HEK293 (cell line): ENCODE measurements at regions not wholly inside any gene's neighbourhood (a gene's known extent, or its start where the extent isn't known, plus 50 kb on each side); places are given as distances from the start of the nearest gene placed in this dataset.

ENCODE experiments used
- CTCF ChIA-PET: fragments of 350-600 bp; formaldehyde crosslinking; extraction: SDS; loops from one replicate; lab custom pipeline; 2021; ENCODE audit warnings: antibody characterized with exemption; lab: Yijun Ruan, JAX
- POLR2A ChIA-PET: fragments of 300-600 bp; formaldehyde crosslinking; extraction: SDS; loops from one replicate; lab custom pipeline; 2020; ENCODE audit warnings: antibody characterized with exemption, inconsistent platforms; lab: Yijun Ruan, JAX
- H3K27ac ChIP-seq: fragments of 200-500 bp; sonication (Bioruptor generic); 2 replicates; pipeline ENCODE4 v1.5.1; 2014; ENCODE audit warnings: low read depth, low read length, control low read depth, inconsistent platforms; ENCODE audit errors: extremely low read depth
- H3K36me3 ChIP-seq, 2 experiments: fragments of 200-500 bp in 1 of 2; sonication (Bioruptor generic) in 1 of 2; 1 replicate in 1 of 2; 2 replicates in 1 of 2; pipeline ENCODE4 v1.5.1; 2014 to 2017; ENCODE audit warnings: inconsistent platforms in 2 of 2, low read length in 2 of 2; ENCODE audit not compliant: control insufficient read depth in 2 of 2, insufficient read depth in 1 of 2
- H3K4me1 ChIP-seq: fragments of 200-500 bp; sonication (Bioruptor generic); 2 replicates; pipeline ENCODE4 v1.5.1; 2014; ENCODE audit warnings: mild to moderate bottlenecking, low read length, inconsistent platforms; ENCODE audit not compliant: control insufficient read depth, insufficient read depth
- H3K4me3 ChIP-seq: 2 replicates; pipeline ENCODE4 v1.5.1; 2011; ENCODE audit warnings: low read depth, mild to moderate bottlenecking, control low read depth, low read length, moderate library complexity
- H3K9me3 ChIP-seq: fragments of 200-500 bp; sonication (Bioruptor generic); 2 replicates; pipeline ENCODE4 v1.5.1; 2014; ENCODE audit warnings: low read depth, low read length, inconsistent platforms; ENCODE audit not compliant: control insufficient read depth, insufficient read depth
- BCL11B ChIP-seq: fragments of 450-650 bp; formaldehyde crosslinking; IDR thresholded peaks from 2 replicates; pipeline ENCODE4 v1.5.1; 2016; ENCODE audit warnings: low read depth, missing biosample characterization, missing genetic modification characterization
- ELK4 ChIP-seq: IDR thresholded peaks from 2 replicates; pipeline ENCODE4 v1.6.1; 2011; ENCODE audit warnings: mild to moderate bottlenecking, low read depth, low read length, borderline replicate concordance
- GLI4 ChIP-seq: fragments of 450-650 bp; formaldehyde crosslinking; IDR thresholded peaks from 2 replicates; pipeline ENCODE4 v1.5.1; 2016; ENCODE audit warnings: missing biosample characterization, missing genetic modification characterization
- GLIS2 ChIP-seq: fragments of 450-650 bp; formaldehyde crosslinking; IDR thresholded peaks from 2 replicates; pipeline ENCODE4 v1.5.1; 2016; ENCODE audit warnings: missing biosample characterization, missing genetic modification characterization
- KLF10 ChIP-seq: fragments of 450-650 bp; IDR thresholded peaks from 2 replicates; pipeline ENCODE4 v1.5.1; 2018; ENCODE audit warnings: missing biosample characterization, mild to moderate bottlenecking, missing genetic modification characterization
- KLF16 ChIP-seq: fragments of 450-650 bp; formaldehyde crosslinking; IDR thresholded peaks from 2 replicates; pipeline ENCODE4 v1.5.1; 2017; ENCODE audit warnings: missing biosample characterization, missing genetic modification characterization
- OVOL3 ChIP-seq: fragments of 450-650 bp; formaldehyde crosslinking; IDR thresholded peaks from 2 replicates; pipeline ENCODE4 v1.5.1; 2016; ENCODE audit warnings: missing biosample characterization, missing genetic modification characterization
- PRDM1 ChIP-seq: fragments of 450-650 bp; formaldehyde crosslinking; IDR thresholded peaks from 2 replicates; pipeline ENCODE4; 2016; ENCODE audit warnings: missing biosample characterization, missing genetic modification characterization
- RBAK ChIP-seq: fragments of 450-650 bp; formaldehyde crosslinking; IDR thresholded peaks from 2 replicates; pipeline ENCODE4 v1.5.1; 2016; ENCODE audit warnings: missing biosample characterization, missing genetic modification characterization
- SP7 ChIP-seq: fragments of 450-650 bp; formaldehyde crosslinking; IDR thresholded peaks from 2 replicates; pipeline ENCODE4 v1.5.1; 2016; ENCODE audit warnings: missing biosample characterization, missing genetic modification characterization
- YY1 ChIP-seq: fragments of 450-650 bp; formaldehyde crosslinking; IDR thresholded peaks from 2 replicates; pipeline ENCODE4 v1.5.1; 2018; ENCODE audit warnings: missing biosample characterization, missing genetic modification characterization
- ZBTB20 ChIP-seq: fragments of 450-650 bp; formaldehyde crosslinking; IDR thresholded peaks from 2 replicates; pipeline ENCODE4 v1.5.1; 2016; ENCODE audit warnings: missing biosample characterization, missing genetic modification characterization
- ZBTB7A ChIP-seq: fragments of 450-650 bp; formaldehyde crosslinking; IDR thresholded peaks from 2 replicates; pipeline ENCODE4 v1.5.1; 2016; ENCODE audit warnings: low read depth, missing biosample characterization, missing genetic modification characterization
- ZNF114 ChIP-seq: fragments of 450-650 bp; formaldehyde crosslinking; IDR thresholded peaks from 2 replicates; pipeline ENCODE4 v1.5.0; 2017; ENCODE audit warnings: missing biosample characterization, missing genetic modification characterization
- ZNF214 ChIP-seq: fragments of 450-650 bp; formaldehyde crosslinking; IDR thresholded peaks from 2 replicates; pipeline ENCODE4 v1.5.1; 2017; ENCODE audit warnings: missing biosample characterization, mild to moderate bottlenecking, missing genetic modification characterization, borderline replicate concordance
- ZNF23 ChIP-seq: fragments of 450-650 bp; formaldehyde crosslinking; IDR thresholded peaks from 2 replicates; pipeline ENCODE4 v1.5.1; 2016; ENCODE audit warnings: missing biosample characterization, missing genetic modification characterization, borderline replicate concordance
- ZNF248 ChIP-seq: fragments of 450-650 bp; formaldehyde crosslinking; IDR thresholded peaks from 2 replicates; pipeline ENCODE4 v1.5.1; 2017; ENCODE audit warnings: missing biosample characterization, missing genetic modification characterization
- ZNF302 ChIP-seq: fragments of 450-650 bp; formaldehyde crosslinking; IDR thresholded peaks from 2 replicates; pipeline ENCODE4 v1.5.1; 2016; ENCODE audit warnings: missing biosample characterization, missing genetic modification characterization, low read depth
- ZNF335 ChIP-seq: fragments of 450-650 bp; formaldehyde crosslinking; conservative IDR thresholded peaks from 2 replicates; pipeline ENCODE4 v1.5.1; 2016; ENCODE audit warnings: missing biosample characterization, missing genetic modification characterization
- ZNF416 ChIP-seq: fragments of 450-650 bp; formaldehyde crosslinking; IDR thresholded peaks from 2 replicates; pipeline ENCODE4 v1.5.1; 2016; ENCODE audit warnings: missing biosample characterization, missing genetic modification characterization
- ZNF510 ChIP-seq: fragments of 450-650 bp; formaldehyde crosslinking; IDR thresholded peaks from 2 replicates; pipeline ENCODE4 v1.5.1; 2018; ENCODE audit warnings: mild to moderate bottlenecking, missing genetic modification characterization, missing biosample characterization; ENCODE audit not compliant: insufficient replicate concordance
- ZNF624 ChIP-seq: fragments of 450-650 bp; formaldehyde crosslinking; IDR thresholded peaks from 2 replicates; pipeline ENCODE4 v1.5.1; 2017; ENCODE audit warnings: missing biosample characterization, missing genetic modification characterization
- ZNF660 ChIP-seq: fragments of 450-650 bp; IDR thresholded peaks from 2 replicates; pipeline ENCODE4 v1.5.1; 2018; ENCODE audit warnings: missing biosample characterization, mild to moderate bottlenecking, missing genetic modification characterization
- ZNF76 ChIP-seq: fragments of 450-650 bp; formaldehyde crosslinking; IDR thresholded peaks from 2 replicates; pipeline ENCODE4; 2016; ENCODE audit warnings: low read depth, missing biosample characterization, missing genetic modification characterization, borderline replicate concordance
- ZNF777 ChIP-seq: fragments of 450-650 bp; formaldehyde crosslinking; IDR thresholded peaks from 2 replicates; pipeline ENCODE4 v1.5.1; 2017; ENCODE audit warnings: missing biosample characterization, missing genetic modification characterization, borderline replicate concordance
- TF ChIP-seq, protein P1 (sequence below): fragments of 450-650 bp; formaldehyde crosslinking; IDR thresholded peaks from 2 replicates; pipeline ENCODE4 v1.5.1; 2017; ENCODE audit warnings: missing biosample characterization, missing genetic modification characterization
- TF ChIP-seq, protein P2 (sequence below): fragments of 450-650 bp; formaldehyde crosslinking; IDR thresholded peaks from 2 replicates; pipeline ENCODE4 v1.5.1; 2016; ENCODE audit warnings: missing biosample characterization, missing genetic modification characterization

- H3K4me1 ChIP-seq, result no peaks in the 10 kb centered on the region
- no peak for TF ChIP-seq ZNF335 (tag by site-specific recombination)
- TF ChIP-seq ZNF114, result no peak
- TF ChIP-seq SP7 (tag by site-specific recombination), result no peak
- TF ChIP-seq, all 188 proteins: peak for 0
- Histone ChIP-seq H3K9me3 (no peaks in the 10 kb centered on the region), H3K4me3 (no peak overlapping the region), H3K36me3 (no peaks in the 10 kb centered on the region), H3K27ac (no peak overlapping the region)
- CTCF ChIA-PET, result no interaction called here
- POLR2A ChIA-PET, result no interaction called here
Measured at GRCh38 chr16:79874391-79874790, 273.9 kb upstream of the MAF start.

- no peaks in the 10 kb centered on the region for H3K4me1 ChIP-seq
- no peak overlapping the region for H3K27ac ChIP-seq
- H3K4me3 ChIP-seq, result no peak overlapping the region
- CTCF ChIA-PET, result no interaction called here
- TF ChIP-seq ZNF624 (tag by site-specific recombination) (no peak), PRDM1 (tag by site-specific recombination) (no peak), ZNF777 (tag by site-specific recombination) (no peak), KLF16 (no peak), YY1 (tag by site-specific recombination) (no peak), ZBTB20 (no peak), ELK4 (no peak), GLIS2 (tag by site-specific recombination) (no peak), ZBTB7A (no peak), OVOL3 (tag by site-specific recombination) (no peak), RBAK (tag by site-specific recombination) (no peak), BCL11B (tag by site-specific recombination) (no peak), ZNF23 (tag by site-specific recombination) (no peak), ZNF248 (tag by site-specific recombination) (no peak)
- TF ChIP-seq, protein P1, sequence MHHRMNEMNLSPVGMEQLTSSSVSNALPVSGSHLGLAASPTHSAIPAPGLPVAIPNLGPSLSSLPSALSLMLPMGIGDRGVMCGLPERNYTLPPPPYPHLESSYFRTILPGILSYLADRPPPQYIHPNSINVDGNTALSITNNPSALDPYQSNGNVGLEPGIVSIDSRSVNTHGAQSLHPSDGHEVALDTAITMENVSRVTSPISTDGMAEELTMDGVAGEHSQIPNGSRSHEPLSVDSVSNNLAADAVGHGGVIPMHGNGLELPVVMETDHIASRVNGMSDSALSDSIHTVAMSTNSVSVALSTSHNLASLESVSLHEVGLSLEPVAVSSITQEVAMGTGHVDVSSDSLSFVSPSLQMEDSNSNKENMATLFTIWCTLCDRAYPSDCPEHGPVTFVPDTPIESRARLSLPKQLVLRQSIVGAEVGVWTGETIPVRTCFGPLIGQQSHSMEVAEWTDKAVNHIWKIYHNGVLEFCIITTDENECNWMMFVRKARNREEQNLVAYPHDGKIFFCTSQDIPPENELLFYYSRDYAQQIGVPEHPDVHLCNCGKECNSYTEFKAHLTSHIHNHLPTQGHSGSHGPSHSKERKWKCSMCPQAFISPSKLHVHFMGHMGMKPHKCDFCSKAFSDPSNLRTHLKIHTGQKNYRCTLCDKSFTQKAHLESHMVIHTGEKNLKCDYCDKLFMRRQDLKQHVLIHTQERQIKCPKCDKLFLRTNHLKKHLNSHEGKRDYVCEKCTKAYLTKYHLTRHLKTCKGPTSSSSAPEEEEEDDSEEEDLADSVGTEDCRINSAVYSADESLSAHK (tag by site-specific recombination), result no peak
- H3K36me3 ChIP-seq, result no peaks in the 10 kb centered on the region
- POLR2A ChIA-PET, result no interaction called here
- H3K9me3 ChIP-seq, result no peaks in the 10 kb centered on the region
Measured at GRCh38 chr16:79873825-79874224, 273.3 kb upstream of the MAF start.

DNA sequence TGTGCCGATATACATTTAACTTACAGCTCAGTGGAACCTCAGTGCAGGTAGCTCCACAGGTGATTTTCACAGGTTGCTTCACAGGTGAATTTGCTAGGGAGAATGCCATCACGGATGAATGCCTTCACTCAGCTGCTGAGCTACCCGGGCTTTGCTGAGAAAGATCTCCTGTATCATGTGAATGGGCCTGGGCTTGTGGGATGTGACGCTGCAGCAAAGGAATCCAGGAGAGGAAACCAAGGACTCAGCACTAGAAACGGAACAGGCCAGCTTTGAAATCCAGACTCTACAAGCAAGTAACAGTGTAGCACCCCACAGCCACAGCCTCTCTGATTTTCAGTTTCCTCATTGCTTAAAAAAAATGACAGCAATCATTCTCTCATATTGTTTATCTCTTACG, 271.4 kb upstream of the MAF start:
- TF ChIP-seq ZNF76 (tag by site-specific recombination) (no peak), ZNF416 (tag by site-specific recombination) (no peak), BCL11B (tag by site-specific recombination) (no peak), ZNF624 (tag by site-specific recombination) (no peak), GLI4 (tag by site-specific recombination) (no peak), ZNF777 (tag by site-specific recombination) (no peak), ZNF660 (tag by site-specific recombination) (no peak), RBAK (tag by site-specific recombination) (no peak), ZNF214 (tag by site-specific recombination) (no peak), KLF10 (tag by site-specific recombination) (no peak), ZNF302 (no peak), ZNF510 (tag by site-specific recombination) (no peak)
- TF ChIP-seq, protein P2, sequence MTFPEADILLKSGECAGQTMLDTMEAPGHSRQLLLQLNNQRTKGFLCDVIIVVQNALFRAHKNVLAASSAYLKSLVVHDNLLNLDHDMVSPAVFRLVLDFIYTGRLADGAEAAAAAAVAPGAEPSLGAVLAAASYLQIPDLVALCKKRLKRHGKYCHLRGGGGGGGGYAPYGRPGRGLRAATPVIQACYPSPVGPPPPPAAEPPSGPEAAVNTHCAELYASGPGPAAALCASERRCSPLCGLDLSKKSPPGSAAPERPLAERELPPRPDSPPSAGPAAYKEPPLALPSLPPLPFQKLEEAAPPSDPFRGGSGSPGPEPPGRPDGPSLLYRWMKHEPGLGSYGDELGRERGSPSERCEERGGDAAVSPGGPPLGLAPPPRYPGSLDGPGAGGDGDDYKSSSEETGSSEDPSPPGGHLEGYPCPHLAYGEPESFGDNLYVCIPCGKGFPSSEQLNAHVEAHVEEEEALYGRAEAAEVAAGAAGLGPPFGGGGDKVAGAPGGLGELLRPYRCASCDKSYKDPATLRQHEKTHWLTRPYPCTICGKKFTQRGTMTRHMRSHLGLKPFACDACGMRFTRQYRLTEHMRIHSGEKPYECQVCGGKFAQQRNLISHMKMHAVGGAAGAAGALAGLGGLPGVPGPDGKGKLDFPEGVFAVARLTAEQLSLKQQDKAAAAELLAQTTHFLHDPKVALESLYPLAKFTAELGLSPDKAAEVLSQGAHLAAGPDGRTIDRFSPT (tag by site-specific recombination), result no peak
- Histone ChIP-seq H3K4me1 (no peaks in the 10 kb centered on the region), H3K4me3 (no peak overlapping the region), H3K9me3 (no peaks in the 10 kb centered on the region), H3K36me3 (no peaks in the 10 kb centered on the region), H3K27ac (no peak overlapping the region)
- ChIA-PET POLR2A (no interaction called here), CTCF (no interaction called here)
